Astrocyte (in vitro differentiated cells and primary cell): ENCODE measurements at regions not wholly inside any gene's neighbourhood (a gene's known extent, or its start where the extent isn't known, plus 50 kb on each side); places are given as distances from the start of the nearest gene placed in this dataset.

Experiments
- CTCF ChIP-seq: IDR thresholded peaks from 2 replicates; pipeline ENCODE4 v1.5.1; 2011; ENCODE audit warnings: low read depth, mild to moderate bottlenecking, inconsistent platforms, low read length, moderate library complexity; ENCODE audit not compliant: insufficient read depth
- EZH2 ChIP-seq: IDR thresholded peaks from 2 replicates; pipeline ENCODE4 v1.6.1; 2012; ENCODE audit warnings: mild to moderate bottlenecking, low read length, inconsistent platforms; ENCODE audit not compliant: insufficient read depth

DNA sequence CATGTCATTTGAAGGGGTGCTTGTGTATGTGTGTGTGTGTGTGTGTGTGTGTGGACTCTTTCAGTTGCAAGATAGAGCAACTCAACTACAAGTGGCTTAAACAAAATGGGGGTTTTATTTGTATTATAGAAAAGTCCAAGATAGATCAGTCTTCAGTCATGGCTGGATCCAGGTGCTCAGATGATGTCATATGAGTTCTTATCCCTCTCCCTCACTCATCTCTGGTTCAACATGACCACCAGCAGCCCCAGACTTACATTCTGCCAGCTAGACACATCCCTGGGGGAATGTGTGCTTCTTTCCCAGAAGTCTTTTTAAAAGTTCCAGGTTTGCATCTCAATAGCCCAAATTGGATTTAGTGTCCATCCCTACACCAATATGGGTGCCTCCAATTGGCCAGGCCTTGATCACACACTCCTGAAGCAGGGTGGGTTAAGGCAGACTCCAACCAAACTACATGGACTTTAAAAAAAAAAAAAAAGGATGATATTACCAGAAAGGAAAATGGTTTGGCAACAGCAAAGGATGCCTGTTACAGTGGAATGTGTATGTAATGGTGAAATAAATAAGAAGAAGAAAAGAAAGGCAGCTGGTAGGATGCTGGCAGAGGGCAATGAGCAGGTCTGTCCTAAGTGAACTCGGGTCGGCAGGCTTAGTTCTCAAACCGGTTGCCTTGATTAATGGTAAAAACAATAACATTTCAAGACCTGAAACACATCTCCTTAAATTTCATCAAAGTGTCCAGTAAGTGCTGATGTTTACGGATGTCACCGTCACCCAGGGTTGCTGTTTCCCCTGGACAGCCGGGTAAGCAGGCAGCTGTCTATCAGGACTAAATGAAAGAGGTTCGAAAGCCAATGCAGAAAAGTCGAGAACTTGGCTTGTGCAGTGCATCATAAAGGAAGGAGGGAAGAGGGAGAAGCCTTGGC is 107.7 kb downstream of the SMIM20 start:
- TF ChIP-seq CTCF (no peak), EZH2 (no peak)
